HG03045 (cell line): ENCODE measurements at regions not wholly inside any gene's neighbourhood (a gene's known extent, or its start where the extent isn't known, plus 50 kb on each side); places are given as distances from the start of the nearest gene placed in this dataset.

Experiments
- ATAC-seq: cut with Tn5 transposase; IDR thresholded peaks from one replicate; pipeline ENCODE4 v1.9.1; 2021; ENCODE audit warnings: mild to moderate bottlenecking, moderate library complexity; ENCODE audit not compliant: unreplicated experiment

GRCh38 chr9:96044401-96044800, 168.9 kb downstream of the ERCC6L2 start:
- no peak for ATAC-seq

- ATAC-seq = no peak
Observed at GRCh38 chr9:96040591-96041461, 165.3 kb downstream of the ERCC6L2 start.

GRCh38 chr9:96038914-96039313, 163.4 kb downstream of the ERCC6L2 start:
- no peak for ATAC-seq

GRCh38 chr9:96038271-96038670, 162.8 kb downstream of the ERCC6L2 start:
- no peak for ATAC-seq

- no peak for ATAC-seq
Observed at GRCh38 chr9:96034553-96035122, 159.1 kb downstream of the ERCC6L2 start.

- no peak for ATAC-seq
Observed at GRCh38 chr9:96033896-96034295, 158.4 kb downstream of the ERCC6L2 start.

- ATAC-seq = no peak
Observed at GRCh38 chr9:96031916-96032534, 156.5 kb downstream of the ERCC6L2 start.

GRCh38 chr9:96031366-96031824, 155.9 kb downstream of the ERCC6L2 start:
- no peak for ATAC-seq

- no peak for ATAC-seq
Observed at GRCh38 chr9:96029722-96030530, 154.4 kb downstream of the ERCC6L2 start.

GRCh38 chr9:96027251-96028131, 152.0 kb downstream of the ERCC6L2 start:
- ATAC-seq = no peak

- no peak for ATAC-seq
Observed at GRCh38 chr9:96026655-96027213, 151.2 kb downstream of the ERCC6L2 start.

- no peak for ATAC-seq
Observed at GRCh38 chr9:96025995-96026602, 150.6 kb downstream of the ERCC6L2 start.

GRCh38 chr9:96023486-96023885, 148.0 kb downstream of the ERCC6L2 start:
- ATAC-seq = no peak

GRCh38 chr9:96022445-96023051, 147.1 kb downstream of the ERCC6L2 start:
- ATAC-seq = no peak

GRCh38 chr9:96021551-96022444, 146.3 kb downstream of the ERCC6L2 start:
- no peak for ATAC-seq

- ATAC-seq = no peak
Observed at GRCh38 chr9:96020792-96021550, 145.5 kb downstream of the ERCC6L2 start.

- ATAC-seq = no peak
Observed at GRCh38 chr9:96020300-96020791, 144.9 kb downstream of the ERCC6L2 start.
